HFF-Myc (cell line): ENCODE measurements at regions not wholly inside any gene's neighbourhood (a gene's known extent, or its start where the extent isn't known, plus 50 kb on each side); places are given as distances from the start of the nearest gene placed in this dataset.
A peak's percentile ranks its signal among the peaks of the same experiment; 100 is the strongest.

Experiments used
- DNase-seq: peaks from one replicate; pipeline ENCODE4 v3.0.0-alpha.2; 2011; ENCODE audit warnings: low read depth; ENCODE audit errors: extremely low read depth
- H3K4me3 ChIP-seq: replicated peaks from 2 replicates; pipeline ENCODE4 v1.5.1; 2011; ENCODE audit warnings: low read depth, mild to moderate bottlenecking, control low read depth, low read length
- CTCF ChIP-seq: IDR thresholded peaks from 2 replicates; pipeline ENCODE4 v1.5.1; 2012; ENCODE audit warnings: mild to moderate bottlenecking, low read depth, low read length, control low read depth; ENCODE audit errors: missing control alignments

GRCh38 chr2:241931084-241931975, 61.8 kb downstream of the RTP5 start:
- TF ChIP-seq CTCF, result no peak
- no peak overlapping the region for H3K4me3 ChIP-seq
- no peak for DNase-seq

GRCh38 chr2:241931976-241932898, 62.7 kb downstream of the RTP5 start:
- no peak for DNase-seq
- TF ChIP-seq CTCF, result no peak

GRCh38 chr2:241932899-241933178, 63.3 kb downstream of the RTP5 start:
- no peak overlapping the region for H3K4me3 ChIP-seq
- no peak for TF ChIP-seq CTCF
- no peak for DNase-seq

More at GRCh38 chr2:241931976-241932898, 62.7 kb downstream of the RTP5 start:
- H3K4me3 ChIP-seq, result no peak overlapping the region

- DNase-seq, result no peak
Measured at GRCh38 chr2:241933179-241933911, 63.8 kb downstream of the RTP5 start.

GRCh38 chr2:241935314-241935713, 65.8 kb downstream of the RTP5 start:
- TF ChIP-seq CTCF, result no peak
- DNase-seq, result peak; percentile 63

More at GRCh38 chr2:241933179-241933911, 63.8 kb downstream of the RTP5 start:
- TF ChIP-seq CTCF, result no peak
- no peak overlapping the region for H3K4me3 ChIP-seq

GRCh38 chr2:241935774-241936173, 66.2 kb downstream of the RTP5 start:
- H3K4me3 ChIP-seq, result no peak overlapping the region
- no peak for TF ChIP-seq CTCF
- DNase-seq, result no peak

More at GRCh38 chr2:241935314-241935713, 65.8 kb downstream of the RTP5 start:
- H3K4me3 ChIP-seq, result no peak overlapping the region
